DND-41 (cell line): ENCODE measurements at regions not wholly inside any gene's neighbourhood (a gene's known extent, or its start where the extent isn't known, plus 50 kb on each side); places are given as distances from the start of the nearest gene placed in this dataset.

Source experiments
- ATAC-seq: fragments of 200-7000 bp; cut with Tn5 transposase; 3 replicates; pipeline ENCODE4 v1.9.1; 2021; ENCODE audit warnings: low read depth; ENCODE audit not compliant: insufficient read depth
- DNase-seq: peaks from one replicate; pipeline ENCODE4 v3.0.0-alpha.2; 2020
- H2AFZ ChIP-seq: 2 replicates; pipeline ENCODE4 v1.6.0; 2012; ENCODE audit warnings: low read depth, low read length
- H3K27ac ChIP-seq: 2 replicates; pipeline ENCODE4 v1.5.1; 2012; ENCODE audit warnings: low read length, inconsistent platforms
- H3K27me3 ChIP-seq: fragments of 200-600 bp; sonication (generic); 2 replicates; pipeline ENCODE4 v1.6.0; 2012; ENCODE audit warnings: low read length, mild to moderate bottlenecking, inconsistent platforms; ENCODE audit not compliant: insufficient read depth, poor library complexity
- H3K36me3 ChIP-seq: 2 replicates; pipeline ENCODE4 v1.5.1; 2012; ENCODE audit warnings: low read length, inconsistent platforms; ENCODE audit not compliant: insufficient read depth
- H3K4me1 ChIP-seq: 2 replicates; pipeline ENCODE4 v1.5.1; 2012; ENCODE audit warnings: mild to moderate bottlenecking, low read length; ENCODE audit not compliant: insufficient read depth
- H3K4me2 ChIP-seq: 2 replicates; pipeline ENCODE4 v1.6.0; 2012; ENCODE audit warnings: mild to moderate bottlenecking, moderate library complexity, low read length, inconsistent platforms; ENCODE audit not compliant: insufficient read depth
- H3K4me3 ChIP-seq, 2 experiments: fragments of 200-600 bp in 1 of 2; shearing (Covaris generic) in 1 of 2; 2 replicates each; pipeline ENCODE4 v1.5.1; 2012 to 2016; ENCODE audit warnings: inconsistent platforms in 2 of 2, low read length in 2 of 2, mild to moderate bottlenecking in 2 of 2, low read depth in 1 of 2, moderate library complexity in 1 of 2
- H3K79me2 ChIP-seq: 2 replicates; pipeline ENCODE4 v1.6.0; 2012; ENCODE audit warnings: low read length, inconsistent platforms; ENCODE audit not compliant: insufficient read depth
- H3K9ac ChIP-seq: 2 replicates; pipeline ENCODE4 v1.6.0; 2012; ENCODE audit warnings: low read depth, mild to moderate bottlenecking, inconsistent platforms, low read length, moderate library complexity
- H3K9me3 ChIP-seq: 2 replicates; pipeline ENCODE4 v1.5.1; 2012; ENCODE audit warnings: low read length, moderate library complexity, mild to moderate bottlenecking, inconsistent platforms; ENCODE audit not compliant: insufficient read depth, severe bottlenecking
- H4K20me1 ChIP-seq: 2 replicates; pipeline ENCODE4 v1.6.0; 2012; ENCODE audit warnings: low read length; ENCODE audit not compliant: insufficient read depth
- CTCF ChIP-seq: IDR thresholded peaks from 2 replicates; pipeline ENCODE4 v1.5.1; 2012; ENCODE audit warnings: borderline replicate concordance, low read length, moderate library complexity, mild to moderate bottlenecking; ENCODE audit not compliant: poor library complexity, severe bottlenecking; ENCODE audit errors: extremely low read depth
- EZH2 ChIP-seq: IDR thresholded peaks from 3 replicates; pipeline ENCODE4 v1.6.1; 2012; ENCODE audit warnings: borderline replicate concordance, low read depth, mild to moderate bottlenecking, moderate library complexity, low read length, inconsistent platforms; ENCODE audit not compliant: severe bottlenecking

- Histone ChIP-seq H3K27me3 (peaks cover 8% of the 10 kb centered on the region), H3K4me1 (no peaks in the 10 kb centered on the region), H3K79me2 (no peaks in the 10 kb centered on the region), H3K4me3 (no peak overlapping the region), H3K9me3 (no peaks in the 10 kb centered on the region), H3K4me2 (no peak overlapping the region), H3K36me3 (no peaks in the 10 kb centered on the region), H3K27ac (no peak overlapping the region), H4K20me1 (0 out of 2 replicates have a peak, but pooled peaks cover 2% of the 10 kb centered on the region), H3K9ac (no peak overlapping the region), H2AFZ (no peak overlapping the region)
- DNase-seq, result no peak
- no peak for ATAC-seq
- no peak for TF ChIP-seq EZH2
- TF ChIP-seq CTCF, result no peak
Observed at GRCh38 chr11:81886406-81887075, 847.1 kb downstream of the FAM181B start.

- Histone ChIP-seq H4K20me1 (peaks cover 6% of the 10 kb centered on the region; the same call in 1 of the 2 replicates), H3K27me3 (peaks cover 34% of the 10 kb centered on the region), H2AFZ (no peak overlapping the region), H3K4me1 (peaks cover 15% of the 10 kb centered on the region), H3K36me3 (no peaks in the 10 kb centered on the region), H3K79me2 (no peaks in the 10 kb centered on the region), H3K9me3 (no peaks in the 10 kb centered on the region), H3K4me3 (no peak overlapping the region), H3K4me2 (no peak overlapping the region), H3K27ac (no peak overlapping the region), H3K9ac (no peak overlapping the region)
- no peak for TF ChIP-seq EZH2
- no peak for TF ChIP-seq CTCF
- ATAC-seq (peak; percentile 64), DNase-seq (peak; percentile 51)
Observed at GRCh38 chr11:81874635-81875034, 859.0 kb downstream of the FAM181B start.

GRCh38 chr11:81870815-81871214, 862.8 kb downstream of the FAM181B start:
- H3K36me3 ChIP-seq, result no peaks in the 10 kb centered on the region
- peaks cover 13% of the 10 kb centered on the region for H4K20me1 ChIP-seq
- no peaks in the 10 kb centered on the region for H3K9me3 ChIP-seq
- H3K9ac ChIP-seq, result no peak overlapping the region
- no peak overlapping the region for H3K27ac ChIP-seq
- no peak overlapping the region for H3K4me3 ChIP-seq
- TF ChIP-seq EZH2, result no peak
- TF ChIP-seq CTCF, result no peak
- no peak for DNase-seq
- 0 out of 2 replicates have a peak overlapping the region, but pooled peaks have one; percentile 45 for H3K4me2 ChIP-seq
- ATAC-seq, result no peak
- peaks cover 30% of the 10 kb centered on the region for H3K4me1 ChIP-seq
- no peaks in the 10 kb centered on the region for H3K79me2 ChIP-seq
- peaks cover 34% of the 10 kb centered on the region for H3K27me3 ChIP-seq
- H2AFZ ChIP-seq, result no peak overlapping the region
